Testis (tissue), 2 donors: ENCODE measurements at regions not wholly inside any gene's neighbourhood (a gene's known extent, or its start where the extent isn't known, plus 50 kb on each side); places are given as distances from the start of the nearest gene placed in this dataset.

Experiments
- DNase-seq: peaks from one replicate; pipeline ENCODE4 v3.0.0-alpha.2; 2019
- H3K27ac ChIP-seq, 2 donors: fragments of 200-600 bp; sonication (generic); one replicate each; pipeline ENCODE4 v1.5.1; 2019
- H3K27me3 ChIP-seq: fragments of 200-600 bp; sonication (generic); one replicate; pipeline ENCODE4 v1.5.1; 2019
- H3K36me3 ChIP-seq: fragments of 200-600 bp; sonication (generic); one replicate; pipeline ENCODE4 v1.5.1; 2017; ENCODE audit warnings: low read depth; ENCODE audit errors: missing control alignments
- H3K4me1 ChIP-seq: fragments of 200-600 bp; sonication (generic); one replicate; pipeline ENCODE4 v1.5.1; 2019
- H3K4me3 ChIP-seq, 2 donors: fragments of 200-600 bp; sonication (generic); one replicate each; pipeline ENCODE4 v1.5.1; 2017 to 2019
- H3K9me3 ChIP-seq: fragments of 200-600 bp; sonication (generic); one replicate; pipeline ENCODE4 v1.5.1; 2017
- CTCF ChIP-seq, 3 experiments: fragments of 450-650 bp in 2 of 3; fragments of 200-600 bp in 1 of 3; sonication (generic) in 1 of 3; IDR thresholded peaks; one replicate each; pipeline ENCODE4 v1.5.1; 2016 to 2019; ENCODE audit warnings: antibody characterized with exemption in 3 of 3, mild to moderate bottlenecking in 2 of 3, moderate library complexity in 1 of 3
- POLR2A ChIP-seq: fragments of 450-650 bp; IDR thresholded peaks from one replicate; pipeline ENCODE4 v1.6.1; 2017; ENCODE audit warnings: antibody characterized with exemption, mild to moderate bottlenecking, moderate library complexity
- WGBS, 2 donors: methylation state at CpG; one replicate each; pipeline ENCODE4 v1.1.5; 2018; 5-methylcytosine and 5-hydroxymethylcytosine counted together
- intact Hi-C: fragments of 100-400 bp; cut with DNase I; formaldehyde crosslinking; loops from one replicate; pipeline ENCODE4 v1.15.1; 2023; ENCODE audit warnings: low total_unique reads

- H3K27me3 ChIP-seq = no peaks in the 10 kb centered on the region
- H3K36me3 ChIP-seq = no peaks in the 10 kb centered on the region
- TF ChIP-seq POLR2A (no peak), CTCF (IDR thresholded peaks at IDR 0.05) (no peak)
- intact Hi-C loops = no loop called here
- no peak overlapping the region for H3K27ac ChIP-seq
- DNase-seq = no peak
- no peaks in the 10 kb centered on the region for H3K9me3 ChIP-seq
- H3K4me1 ChIP-seq = no peaks in the 10 kb centered on the region
- H3K4me3 ChIP-seq = no peak overlapping the region
These were observed 239.1 kb upstream of the DKK2 start for GRCh38 chr4:107275225-107275624.

- 94 to 95% methylated on average over 3 of the region's 3 CpGs for WGBS, 2 donors
- H3K4me1 ChIP-seq = no peaks in the 10 kb centered on the region
- no peaks in the 10 kb centered on the region for H3K27me3 ChIP-seq
- H3K36me3 ChIP-seq = no peaks in the 10 kb centered on the region
- H3K27ac ChIP-seq = no peak overlapping the region
- intact Hi-C loops = no loop called here
- TF ChIP-seq POLR2A = no peak
- no peak for TF ChIP-seq CTCF (IDR thresholded peaks at IDR 0.05)
- H3K4me3 ChIP-seq = no peak overlapping the region
- no peak for DNase-seq
- H3K9me3 ChIP-seq = no peaks in the 10 kb centered on the region
These were observed 234.5 kb upstream of the DKK2 start for GRCh38 chr4:107270614-107271013.

- 92 to 95% methylated on average over 2 of the region's 2 CpGs for WGBS, 2 donors
- intact Hi-C loops = no loop called here
These were observed 233.1 kb upstream of the DKK2 start for GRCh38 chr4:107269175-107269574.

GRCh38 chr4:107265859-107266258, 229.7 kb upstream of the DKK2 start:
- Histone ChIP-seq H3K4me1 (no peaks in the 10 kb centered on the region), H3K27me3 (no peaks in the 10 kb centered on the region), H3K9me3 (no peaks in the 10 kb centered on the region), H3K27ac (no peak overlapping the region), H3K36me3 (no peaks in the 10 kb centered on the region), H3K4me3 (no peak overlapping the region)
- WGBS, 2 donors = 83 to 88% methylated on average over 6 of the region's 6 CpGs
- TF ChIP-seq POLR2A = no peak
- no peak for TF ChIP-seq CTCF (IDR thresholded peaks at IDR 0.05)
- intact Hi-C loops = no loop called here
- no peak for DNase-seq

More at GRCh38 chr4:107269175-107269574, 233.1 kb upstream of the DKK2 start:
- no peak for DNase-seq
- TF ChIP-seq POLR2A = no peak
- no peak for TF ChIP-seq CTCF (IDR thresholded peaks at IDR 0.05)
- H3K9me3 ChIP-seq = no peaks in the 10 kb centered on the region
- no peak overlapping the region for H3K4me3 ChIP-seq
- H3K27ac ChIP-seq = no peak overlapping the region
- H3K27me3 ChIP-seq = no peaks in the 10 kb centered on the region
- no peaks in the 10 kb centered on the region for H3K4me1 ChIP-seq
- H3K36me3 ChIP-seq = no peaks in the 10 kb centered on the region

GRCh38 chr4:107261241-107261874, 225.2 kb upstream of the DKK2 start:
- H3K27ac ChIP-seq = no peak overlapping the region
- WGBS, 2 donors = 68 to 72% methylated on average over 3 of the region's 3 CpGs
- no peaks in the 10 kb centered on the region for H3K27me3 ChIP-seq
- H3K4me3 ChIP-seq = no peak overlapping the region
- intact Hi-C loops = no loop called here
- no peaks in the 10 kb centered on the region for H3K4me1 ChIP-seq
- no peak for TF ChIP-seq POLR2A
- TF ChIP-seq CTCF (IDR thresholded peaks at IDR 0.05) = no peak
- H3K36me3 ChIP-seq = no peaks in the 10 kb centered on the region
- H3K9me3 ChIP-seq = no peaks in the 10 kb centered on the region
- no peak for DNase-seq
